Fibroblast of the aortic adventitia (primary cell): ENCODE measurements at regions not wholly inside any gene's neighbourhood (a gene's known extent, or its start where the extent isn't known, plus 50 kb on each side); places are given as distances from the start of the nearest gene placed in this dataset.

Experiments used
- DNase-seq: peaks from one replicate; pipeline ENCODE4 v3.0.0-alpha.2; 2010; ENCODE audit warnings: low read depth
- H3K4me3 ChIP-seq: 2 replicates; pipeline ENCODE4 v1.5.1; 2011; ENCODE audit warnings: low read depth, mild to moderate bottlenecking, control low read depth, low read length, moderate library complexity
- TF ChIP-seq, protein P1 (sequence below): IDR thresholded peaks from 2 replicates; pipeline ENCODE4 v1.5.1; 2011; ENCODE audit warnings: mild to moderate bottlenecking, low read length, control low read depth, inconsistent platforms; ENCODE audit not compliant: insufficient read depth

DNA sequence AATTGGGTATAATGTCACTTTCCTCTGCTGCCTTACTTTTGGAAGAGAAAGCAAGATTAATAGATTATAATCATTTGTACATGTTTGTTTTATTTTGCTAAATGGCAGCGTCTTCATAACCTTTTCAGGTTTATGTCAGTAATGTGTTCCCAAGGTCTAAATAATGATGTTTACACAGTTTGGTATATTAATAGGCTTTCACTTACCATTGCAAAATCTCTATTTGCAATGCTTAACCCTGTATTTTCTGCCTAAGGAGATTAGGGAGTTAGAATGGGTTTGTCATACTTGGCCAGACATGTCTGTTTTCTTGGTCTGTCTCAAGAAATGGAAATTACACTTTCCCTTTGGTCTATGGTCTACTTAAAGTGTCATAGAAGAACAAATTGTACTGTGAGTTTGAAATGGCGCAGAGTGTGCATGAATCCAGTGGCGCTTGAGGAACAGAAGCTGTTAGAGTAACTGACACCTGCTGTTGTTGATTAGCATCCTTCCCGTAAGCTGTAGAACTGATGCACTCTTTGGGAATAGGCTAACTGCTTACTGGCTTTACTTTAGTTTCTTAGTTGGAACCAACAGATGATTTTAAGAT lies 261.1 kb downstream of the SAMD5 start:
- DNase-seq, result no peak
- TF ChIP-seq, protein P1, sequence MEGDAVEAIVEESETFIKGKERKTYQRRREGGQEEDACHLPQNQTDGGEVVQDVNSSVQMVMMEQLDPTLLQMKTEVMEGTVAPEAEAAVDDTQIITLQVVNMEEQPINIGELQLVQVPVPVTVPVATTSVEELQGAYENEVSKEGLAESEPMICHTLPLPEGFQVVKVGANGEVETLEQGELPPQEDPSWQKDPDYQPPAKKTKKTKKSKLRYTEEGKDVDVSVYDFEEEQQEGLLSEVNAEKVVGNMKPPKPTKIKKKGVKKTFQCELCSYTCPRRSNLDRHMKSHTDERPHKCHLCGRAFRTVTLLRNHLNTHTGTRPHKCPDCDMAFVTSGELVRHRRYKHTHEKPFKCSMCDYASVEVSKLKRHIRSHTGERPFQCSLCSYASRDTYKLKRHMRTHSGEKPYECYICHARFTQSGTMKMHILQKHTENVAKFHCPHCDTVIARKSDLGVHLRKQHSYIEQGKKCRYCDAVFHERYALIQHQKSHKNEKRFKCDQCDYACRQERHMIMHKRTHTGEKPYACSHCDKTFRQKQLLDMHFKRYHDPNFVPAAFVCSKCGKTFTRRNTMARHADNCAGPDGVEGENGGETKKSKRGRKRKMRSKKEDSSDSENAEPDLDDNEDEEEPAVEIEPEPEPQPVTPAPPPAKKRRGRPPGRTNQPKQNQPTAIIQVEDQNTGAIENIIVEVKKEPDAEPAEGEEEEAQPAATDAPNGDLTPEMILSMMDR, result no peak
- no peak overlapping the region for H3K4me3 ChIP-seq

DNA sequence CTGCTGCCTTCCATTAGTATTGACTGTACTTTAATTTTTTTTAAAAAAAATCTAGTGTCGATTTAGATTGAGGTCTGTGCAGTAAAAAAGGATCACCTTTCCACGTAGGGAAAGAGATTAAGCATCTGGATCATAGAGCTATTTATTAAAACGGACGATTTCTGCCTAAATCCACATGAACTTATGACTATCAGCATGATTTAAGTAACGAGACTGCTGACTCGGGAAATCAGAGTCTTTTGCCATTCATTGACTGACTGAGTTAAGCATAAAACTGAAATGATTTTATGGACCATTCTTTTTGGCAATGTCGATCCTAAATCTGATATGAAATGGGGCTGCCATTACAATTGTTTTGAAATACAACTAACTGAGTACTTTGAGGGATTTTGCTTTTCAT lies 261.7 kb downstream of the SAMD5 start:
- no peak overlapping the region for H3K4me3 ChIP-seq
- TF ChIP-seq, protein P1, result no peak
- no peak for DNase-seq

DNA sequence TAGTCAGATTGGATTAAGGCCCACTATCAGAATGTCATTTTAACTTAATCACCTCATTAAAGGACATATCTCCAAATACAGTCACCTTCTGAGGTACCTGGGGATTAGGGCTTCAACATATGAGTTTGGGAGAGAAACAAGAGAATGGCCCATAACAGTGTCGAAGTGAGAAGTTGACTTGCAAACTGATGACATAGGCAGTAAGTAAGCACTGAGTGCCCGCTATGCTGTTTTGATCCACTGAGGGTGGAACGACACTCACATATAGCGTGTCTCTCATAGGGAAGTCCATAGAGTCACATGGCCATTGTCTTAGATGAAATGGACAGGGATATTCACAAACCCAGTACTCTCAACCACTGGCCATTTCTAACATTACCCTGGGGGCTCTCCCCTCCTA lies 264.2 kb downstream of the SAMD5 start:
- TF ChIP-seq, protein P1, result no peak
- DNase-seq, result no peak
- no peak overlapping the region for H3K4me3 ChIP-seq

DNA sequence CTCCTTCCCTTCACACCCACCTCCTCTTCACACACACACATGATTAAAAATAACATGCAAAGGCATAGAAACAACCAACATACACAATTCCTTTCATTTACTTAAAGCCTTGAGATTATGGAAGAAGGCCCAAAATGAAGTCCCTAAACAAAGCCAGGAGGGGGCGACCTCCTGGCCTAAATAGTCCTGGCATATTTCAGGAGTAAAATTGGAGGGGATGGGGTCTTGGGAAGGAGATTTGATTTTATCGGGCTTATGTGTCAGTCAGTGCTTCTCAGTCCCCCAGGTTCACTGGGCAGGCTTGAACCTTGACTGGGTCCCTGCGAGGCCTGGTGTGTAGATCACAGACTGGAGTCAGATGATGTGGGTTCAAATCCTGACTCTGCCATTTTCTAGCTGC lies 266.4 kb downstream of the SAMD5 start:
- no peak overlapping the region for H3K4me3 ChIP-seq
- DNase-seq, result no peak
- TF ChIP-seq, protein P1, result no peak

DNA sequence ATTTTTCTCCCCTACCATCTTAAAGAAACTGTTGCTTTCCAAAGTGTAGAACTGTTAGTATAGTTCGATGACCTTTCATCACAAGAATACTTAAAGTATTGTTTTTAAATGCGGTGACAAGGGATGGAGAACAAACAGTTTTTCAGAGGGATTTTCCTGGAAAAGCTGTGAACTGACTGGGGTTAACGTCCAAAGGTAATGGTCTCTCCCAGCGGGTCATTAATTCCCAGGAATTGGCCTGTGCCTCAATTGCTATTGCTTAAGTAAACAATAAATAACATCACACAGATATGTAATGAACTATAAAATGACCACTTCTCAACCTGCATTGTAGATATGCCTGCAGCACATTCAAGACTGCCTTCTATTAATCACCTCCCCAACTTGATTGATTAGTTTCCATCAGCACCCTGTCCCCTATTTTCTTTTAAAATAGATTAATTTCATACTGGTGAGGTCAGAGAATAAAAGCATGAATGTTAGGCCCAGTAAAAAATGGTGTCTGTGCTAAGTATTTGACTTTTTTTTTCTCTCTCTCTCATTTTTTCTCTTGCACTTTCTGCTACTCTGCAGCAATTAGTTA lies 268.2 kb downstream of the SAMD5 start:
- TF ChIP-seq, protein P1, result no peak
- DNase-seq, result no peak
- no peak overlapping the region for H3K4me3 ChIP-seq

DNA sequence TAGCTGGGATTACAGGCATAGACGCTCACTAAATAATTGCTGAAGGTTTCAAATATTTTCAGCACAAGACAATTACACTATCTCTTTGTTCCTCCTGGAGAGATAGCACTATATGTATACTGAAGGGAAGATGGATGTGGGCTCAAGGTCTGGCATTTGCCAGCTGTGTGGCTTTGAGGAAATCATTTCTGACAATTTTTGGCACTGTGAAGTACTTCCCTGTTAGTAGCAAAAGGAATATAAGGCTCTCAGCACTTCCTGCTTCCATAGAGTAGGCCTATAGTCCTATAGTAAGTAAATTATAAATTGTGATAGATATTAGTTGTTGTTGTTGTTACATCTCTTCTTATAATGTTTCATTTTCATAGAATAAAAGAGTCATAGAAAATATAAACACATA lies 271.1 kb downstream of the SAMD5 start:
- TF ChIP-seq, protein P1, result no peak
- no peak for DNase-seq
- H3K4me3 ChIP-seq, result no peak overlapping the region

DNA sequence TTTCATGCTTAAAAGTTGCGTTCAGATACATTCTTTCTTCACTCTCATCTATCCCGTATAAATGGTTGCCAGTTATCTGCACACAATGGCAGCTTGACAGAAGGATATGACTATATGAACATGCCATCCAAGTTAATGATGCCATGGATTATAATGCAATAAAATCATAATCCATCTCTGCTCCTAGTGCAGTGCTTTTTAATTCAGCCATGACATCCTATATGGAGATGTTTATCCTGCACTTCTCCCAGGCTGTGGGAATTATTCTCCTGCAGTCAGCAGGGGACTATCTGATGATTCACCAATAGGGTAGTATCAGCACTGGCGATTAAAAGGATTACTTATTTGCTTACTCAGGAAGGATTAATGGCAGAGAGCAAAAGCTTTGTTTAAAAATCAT lies 273.8 kb downstream of the SAMD5 start:
- DNase-seq, result no peak
- H3K4me3 ChIP-seq, result no peak overlapping the region
- TF ChIP-seq, protein P1, result no peak
